ENCODE measurements at regions not wholly inside any gene's neighbourhood (a gene's known extent, or its start where the extent isn't known, plus 50 kb on each side); places are given as distances from the start of the nearest gene placed in this dataset.

DNA sequence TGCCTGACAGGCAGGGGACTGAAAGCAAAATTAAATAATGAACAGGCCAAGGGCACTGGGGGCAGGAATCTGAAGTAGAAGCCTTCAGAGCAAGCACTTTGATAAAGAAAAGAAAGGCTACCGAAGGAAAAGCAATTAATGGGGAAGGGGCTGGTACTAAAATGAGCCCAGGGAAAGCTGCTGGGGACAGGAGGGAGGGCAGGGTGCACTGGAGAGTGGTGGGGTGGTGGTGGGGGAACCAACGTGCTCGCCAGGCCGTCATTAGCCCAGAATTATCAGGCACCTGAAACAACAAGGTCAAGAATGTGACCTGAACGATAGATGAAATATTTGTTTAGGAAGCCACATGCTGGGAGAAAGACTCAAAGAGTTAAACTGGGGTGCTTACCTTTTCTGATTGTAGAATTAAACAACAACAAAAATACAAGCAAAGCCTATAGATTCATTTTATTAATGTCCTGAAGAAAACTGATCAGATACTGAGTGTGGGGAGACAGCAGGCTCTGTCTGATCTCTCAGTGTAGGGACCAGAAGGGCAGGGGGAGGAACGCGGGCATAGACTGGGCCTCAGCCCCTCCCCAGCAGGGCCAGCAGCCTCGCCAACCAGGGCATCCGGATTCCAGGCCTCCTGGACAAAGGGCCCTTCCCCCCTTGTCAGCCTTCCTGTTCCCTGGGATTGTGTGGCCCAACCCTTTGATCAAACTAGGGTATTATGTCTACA, 239.7 kb upstream of the KLF3 start:
- H3K36me3 ChIP-seq (ENCODE audit: control insufficient read depth, insufficient read depth, low read length) = no peaks in the 10 kb centered on the region
- no TSS peak for BruUV-seq (replicated peaks)
- no peak overlapping the region for H3K14ac ChIP-seq (replicated peaks; ENCODE audit: low read depth, low read length)
- no peak for TF ChIP-seq RFX5 (IDR thresholded peaks at IDR 0.05; ENCODE audit: low read depth, low read length)
- no peak for TF ChIP-seq FOS (IDR thresholded peaks at IDR 0.05; ENCODE audit: low read depth, low read length)
- TF ChIP-seq CEBPB (IDR thresholded peaks at IDR 0.05; ENCODE audit: low read depth, low read length) = no peak
- no peak for TF ChIP-seq USF2 (IDR thresholded peaks at IDR 0.05; ENCODE audit: low read depth, low read length)
- no peak for TF ChIP-seq CHD1 (IDR thresholded peaks at IDR 0.05; ENCODE audit: low read depth, low read length)
- TF ChIP-seq MAFK (IDR thresholded peaks at IDR 0.05; ENCODE audit: low read depth, low read length) = no peak
- no peak for TF ChIP-seq RCOR1 (IDR thresholded peaks at IDR 0.05; ENCODE audit: insufficient replicate concordance, low read length)
- no peak for TF ChIP-seq SMC3 (IDR thresholded peaks at IDR 0.05; ENCODE audit: low read depth, low read length)
- TF ChIP-seq MXI1 (IDR thresholded peaks at IDR 0.05; ENCODE audit: borderline replicate concordance, low read depth, low read length) = no peak
- TF ChIP-seq ELK1 (IDR thresholded peaks at IDR 0.05; ENCODE audit: borderline replicate concordance, low read depth, low read length) = no peak
- no peak for TF ChIP-seq RAD21 (IDR thresholded peaks at IDR 0.05; ENCODE audit: low read length)
- TF ChIP-seq, protein P1, sequence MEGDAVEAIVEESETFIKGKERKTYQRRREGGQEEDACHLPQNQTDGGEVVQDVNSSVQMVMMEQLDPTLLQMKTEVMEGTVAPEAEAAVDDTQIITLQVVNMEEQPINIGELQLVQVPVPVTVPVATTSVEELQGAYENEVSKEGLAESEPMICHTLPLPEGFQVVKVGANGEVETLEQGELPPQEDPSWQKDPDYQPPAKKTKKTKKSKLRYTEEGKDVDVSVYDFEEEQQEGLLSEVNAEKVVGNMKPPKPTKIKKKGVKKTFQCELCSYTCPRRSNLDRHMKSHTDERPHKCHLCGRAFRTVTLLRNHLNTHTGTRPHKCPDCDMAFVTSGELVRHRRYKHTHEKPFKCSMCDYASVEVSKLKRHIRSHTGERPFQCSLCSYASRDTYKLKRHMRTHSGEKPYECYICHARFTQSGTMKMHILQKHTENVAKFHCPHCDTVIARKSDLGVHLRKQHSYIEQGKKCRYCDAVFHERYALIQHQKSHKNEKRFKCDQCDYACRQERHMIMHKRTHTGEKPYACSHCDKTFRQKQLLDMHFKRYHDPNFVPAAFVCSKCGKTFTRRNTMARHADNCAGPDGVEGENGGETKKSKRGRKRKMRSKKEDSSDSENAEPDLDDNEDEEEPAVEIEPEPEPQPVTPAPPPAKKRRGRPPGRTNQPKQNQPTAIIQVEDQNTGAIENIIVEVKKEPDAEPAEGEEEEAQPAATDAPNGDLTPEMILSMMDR (conservative IDR thresholded peaks at IDR 0.05; ENCODE audit: low read depth, low read length) = no peak
- TF ChIP-seq POLR2A (IDR thresholded peaks at IDR 0.05; ENCODE audit: low read depth, low read length) = no peak
- TF ChIP-seq NFE2L2 (IDR thresholded peaks at IDR 0.05; ENCODE audit: low read depth, low read length) = no peak
- TF ChIP-seq BHLHE40 (IDR thresholded peaks at IDR 0.05; ENCODE audit: low read depth, low read length) = no peak
- no peak for TF ChIP-seq MAZ (IDR thresholded peaks at IDR 0.05; ENCODE audit: borderline replicate concordance, low read depth, low read length)
- POLR2A ChIA-PET (ENCODE audit: unreplicated experiment) = no interaction called here
- H3K27me3 ChIP-seq (ENCODE audit: control insufficient read depth, insufficient read depth, low read length) = peaks cover 17% of the 10 kb centered on the region
- no peak overlapping the region for H4K91ac ChIP-seq (ENCODE audit: insufficient read depth, low read depth, low read length)
- CTCF ChIA-PET = no interaction called here
- H3K79me1 ChIP-seq (ENCODE audit: low read depth in 1 of 2, low read length in 2 of 2) = no peaks in the 10 kb centered on the region
- H2BK5ac ChIP-seq (ENCODE audit: low read depth, low read length, poor library complexity, severe bottlenecking) = no peak overlapping the region
- no peak overlapping the region for H2BK120ac ChIP-seq (ENCODE audit: low read depth, low read length)
- H4K20me1 ChIP-seq (ENCODE audit: insufficient read depth, low read length) = no peaks in the 10 kb centered on the region
- ATAC-seq (ENCODE audit: low read depth) (no peak), DNase-seq (no peak)
- H3K4ac ChIP-seq (ENCODE audit: low read depth, low read length) = no peak overlapping the region
- H2BK20ac ChIP-seq (ENCODE audit: low read depth, low read length) = no peak overlapping the region
- no peak overlapping the region for H2BK15ac ChIP-seq (ENCODE audit: low read depth, low read length)
- no peak overlapping the region for H3K56ac ChIP-seq (ENCODE audit: extremely low read depth, insufficient read depth, low read length)
- H3K27ac ChIP-seq (ENCODE audit: insufficient read depth, low read length) = no peak overlapping the region
- no peak overlapping the region for H3K23ac ChIP-seq (ENCODE audit: low read depth, low read length)
- no peak overlapping the region for H4K5ac ChIP-seq (ENCODE audit: low read depth, low read length)
- WGBS, 2 experiments (ENCODE audit: extremely low coverage in 2 of 2, insufficient read length in 1 of 2) = 49% methylated on average over 4 of the region's 9 CpGs; no CpG with 5 or more reads in 1 of the 2 experiments
- no peak overlapping the region for H3K4me2 ChIP-seq (ENCODE audit: low read depth, low read length)
- no peak overlapping the region for H2AFZ ChIP-seq (replicated peaks; ENCODE audit: low read length, poor library complexity)
- H3K9me3 ChIP-seq (ENCODE audit: control insufficient read depth, insufficient read depth, low read length) = no peaks in the 10 kb centered on the region
- H2AK9ac ChIP-seq (replicated peaks; ENCODE audit: low read depth, low read length, poor library complexity) = no peak overlapping the region
- no peak overlapping the region for H4K8ac ChIP-seq (ENCODE audit: low read depth in 2 of 2, low read length in 2 of 2)
- H3K4me3 ChIP-seq (ENCODE audit: insufficient read depth, low read depth, low read length) = no peak overlapping the region
- in situ Hi-C loops (cut with MboI; ENCODE audit: low sequenced_read_pairs) (no loop called here), dilution Hi-C loops (cut with HindIII; ENCODE audit: low sequenced_read_pairs, unreplicated experiment) (no loop called here), intact Hi-C loops (cut with micrococcal nuclease) (no loop called here)
- H3K9ac ChIP-seq (ENCODE audit: low read depth, low read length) = no peak overlapping the region
- H3K9me1 ChIP-seq (ENCODE audit: insufficient read depth, low read length) = no peaks in the 10 kb centered on the region
- no peaks in the 10 kb centered on the region for H3K4me1 ChIP-seq (ENCODE audit: control insufficient read depth, insufficient read depth, low read length)
- no peak overlapping the region for H3K18ac ChIP-seq (ENCODE audit: low read depth, low read length)
- no peak overlapping the region for H2AK5ac ChIP-seq (ENCODE audit: low read depth, low read length)

All from IMR-90 (cell line).